ENCODE measurements at regions not wholly inside any gene's neighbourhood (a gene's known extent, or its start where the extent isn't known, plus 50 kb on each side); places are given as distances from the start of the nearest gene placed in this dataset.

- TF ChIP-seq, protein P1, sequence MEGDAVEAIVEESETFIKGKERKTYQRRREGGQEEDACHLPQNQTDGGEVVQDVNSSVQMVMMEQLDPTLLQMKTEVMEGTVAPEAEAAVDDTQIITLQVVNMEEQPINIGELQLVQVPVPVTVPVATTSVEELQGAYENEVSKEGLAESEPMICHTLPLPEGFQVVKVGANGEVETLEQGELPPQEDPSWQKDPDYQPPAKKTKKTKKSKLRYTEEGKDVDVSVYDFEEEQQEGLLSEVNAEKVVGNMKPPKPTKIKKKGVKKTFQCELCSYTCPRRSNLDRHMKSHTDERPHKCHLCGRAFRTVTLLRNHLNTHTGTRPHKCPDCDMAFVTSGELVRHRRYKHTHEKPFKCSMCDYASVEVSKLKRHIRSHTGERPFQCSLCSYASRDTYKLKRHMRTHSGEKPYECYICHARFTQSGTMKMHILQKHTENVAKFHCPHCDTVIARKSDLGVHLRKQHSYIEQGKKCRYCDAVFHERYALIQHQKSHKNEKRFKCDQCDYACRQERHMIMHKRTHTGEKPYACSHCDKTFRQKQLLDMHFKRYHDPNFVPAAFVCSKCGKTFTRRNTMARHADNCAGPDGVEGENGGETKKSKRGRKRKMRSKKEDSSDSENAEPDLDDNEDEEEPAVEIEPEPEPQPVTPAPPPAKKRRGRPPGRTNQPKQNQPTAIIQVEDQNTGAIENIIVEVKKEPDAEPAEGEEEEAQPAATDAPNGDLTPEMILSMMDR (IDR thresholded peaks at IDR 0.05): no peak
- TF ChIP-seq EZH2 (IDR thresholded peaks at IDR 0.05): no peak
Observed at GRCh38 chr20:60299951-60300350, 341.7 kb downstream of the CDH26 start.
